Bronchial epithelial cell (primary cell): ENCODE measurements at regions not wholly inside any gene's neighbourhood (a gene's known extent, or its start where the extent isn't known, plus 50 kb on each side); places are given as distances from the start of the nearest gene placed in this dataset.

Experiments
- DNase-seq: peaks from one replicate; pipeline ENCODE4 v3.0.0-alpha.2; 2010; ENCODE audit warnings: low read depth
- FAIRE-seq: peaks from 2 replicates; lab custom pipeline; 2011; peaks lifted over from hg19 to GRCh38; lab: Jason Lieb, UNC
- H3K27me3 ChIP-seq: 2 replicates; pipeline ENCODE4 v1.5.1; 2011; ENCODE audit warnings: low read length; ENCODE audit not compliant: control insufficient read depth, insufficient read depth
- H3K36me3 ChIP-seq: 2 replicates; pipeline ENCODE4 v1.5.1; 2011; ENCODE audit warnings: low read length; ENCODE audit not compliant: control insufficient read depth, insufficient read depth
- H3K4me3 ChIP-seq: 2 replicates; pipeline ENCODE4 v1.5.1; 2011; ENCODE audit warnings: mild to moderate bottlenecking, low read depth, low read length, control low read depth
- CTCF ChIP-seq: IDR thresholded peaks from 2 replicates; pipeline ENCODE4 v1.5.1; 2011; ENCODE audit warnings: mild to moderate bottlenecking, moderate library complexity, low read length, control low read depth, inconsistent platforms; ENCODE audit not compliant: insufficient read depth, severe bottlenecking

DNA sequence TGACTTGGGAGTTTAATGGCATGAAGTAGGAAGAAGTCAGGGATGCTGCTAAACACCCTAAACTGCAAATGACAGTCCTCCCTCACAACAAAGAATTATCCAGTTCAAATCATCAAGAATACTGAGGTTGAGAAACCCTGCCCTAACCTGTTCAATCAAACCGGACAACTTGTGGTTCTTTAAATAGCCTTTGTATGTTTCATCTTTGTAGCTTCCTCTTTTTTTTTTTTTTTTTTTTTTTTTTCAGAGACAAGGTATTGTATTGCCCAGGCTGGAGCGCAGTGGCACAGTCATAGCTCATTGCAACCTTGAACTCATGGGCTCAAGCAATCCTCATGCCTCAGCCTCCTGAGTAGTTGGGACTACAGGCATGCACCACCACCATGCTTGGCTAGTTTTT, 52.5 kb upstream of the TTC29 start:
- Histone ChIP-seq H3K27me3 (no peaks in the 10 kb centered on the region), H3K36me3 (no peaks in the 10 kb centered on the region), H3K4me3 (no peak overlapping the region)
- no peak for FAIRE-seq
- no peak for TF ChIP-seq CTCF
- DNase-seq, result peak; percentile 29

GRCh38 chr4:147003956-147004809, 58.5 kb upstream of the TTC29 start:
- no peak for DNase-seq
- H3K36me3 ChIP-seq, result no peaks in the 10 kb centered on the region
- no peak overlapping the region for H3K4me3 ChIP-seq
- TF ChIP-seq CTCF, result no peak
- FAIRE-seq, result no peak
- H3K27me3 ChIP-seq, result no peaks in the 10 kb centered on the region

DNA sequence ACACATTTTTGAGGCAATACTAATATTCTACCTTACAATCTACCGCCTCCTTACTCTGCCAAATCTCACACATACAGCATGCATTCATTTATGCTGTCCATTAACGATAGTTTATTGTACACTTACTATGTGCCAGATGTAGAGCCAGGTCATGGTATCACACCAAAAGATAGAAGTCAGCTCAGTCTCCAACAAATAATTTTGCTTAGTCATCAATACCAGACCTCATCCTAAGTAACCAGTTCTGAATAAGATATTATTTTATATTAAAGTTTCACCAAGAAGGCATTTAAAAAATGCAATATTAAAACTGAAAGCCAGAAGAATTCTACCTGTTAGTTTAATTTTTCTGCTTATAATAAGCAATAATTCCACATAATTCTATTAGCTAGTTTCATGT, 60.6 kb upstream of the TTC29 start:
- H3K27me3 ChIP-seq, result no peaks in the 10 kb centered on the region
- no peak for TF ChIP-seq CTCF
- FAIRE-seq (no peak), DNase-seq (no peak)
- no peaks in the 10 kb centered on the region for H3K36me3 ChIP-seq
- no peak overlapping the region for H3K4me3 ChIP-seq

DNA sequence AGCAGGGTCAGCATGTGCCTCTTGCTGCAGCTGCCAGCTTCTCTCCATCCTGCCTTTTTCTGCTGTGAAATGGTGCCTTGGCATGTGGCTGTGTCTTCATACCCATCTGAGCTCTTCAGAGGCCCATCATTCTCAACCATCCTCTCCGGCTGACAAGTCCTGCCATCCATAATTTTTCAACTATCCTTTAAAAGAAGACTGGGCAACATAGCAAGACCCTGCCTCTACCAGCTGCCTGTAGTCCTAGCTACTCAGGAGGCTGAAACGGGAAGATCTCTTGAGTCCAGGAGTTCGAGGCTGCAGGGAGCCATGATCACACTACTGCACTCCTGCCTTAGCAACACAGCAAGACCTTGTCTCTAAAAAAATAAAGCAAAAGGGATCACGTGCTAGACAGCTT, 64.2 kb upstream of the TTC29 start:
- TF ChIP-seq CTCF, result no peak

GRCh38 chr4:147011411-147011810, 65.7 kb upstream of the TTC29 start:
- no peaks in the 10 kb centered on the region for H3K27me3 ChIP-seq
- H3K36me3 ChIP-seq, result no peaks in the 10 kb centered on the region
- no peak overlapping the region for H3K4me3 ChIP-seq
- no peak for TF ChIP-seq CTCF
- FAIRE-seq (no peak), DNase-seq (no peak)

More for the DNA sequence above, 64.2 kb upstream of the TTC29 start:
- DNase-seq (no peak), FAIRE-seq (no peak)
- no peak overlapping the region for H3K4me3 ChIP-seq
- no peaks in the 10 kb centered on the region for H3K36me3 ChIP-seq
- H3K27me3 ChIP-seq, result no peaks in the 10 kb centered on the region
